Fibroblast of peridontal ligament (primary cell): ENCODE measurements at regions not wholly inside any gene's neighbourhood (a gene's known extent, or its start where the extent isn't known, plus 50 kb on each side); places are given as distances from the start of the nearest gene placed in this dataset.
"Not testable (repeated sequence)": the region's sequence is repeated elsewhere in the genome, so short reads cannot be mapped to it uniquely, and the experiment has no call there.

ENCODE experiments used
- DNase-seq: peaks from one replicate; pipeline ENCODE4 v3.0.0-alpha.2; 2010; ENCODE audit errors: extremely low read depth

DNA sequence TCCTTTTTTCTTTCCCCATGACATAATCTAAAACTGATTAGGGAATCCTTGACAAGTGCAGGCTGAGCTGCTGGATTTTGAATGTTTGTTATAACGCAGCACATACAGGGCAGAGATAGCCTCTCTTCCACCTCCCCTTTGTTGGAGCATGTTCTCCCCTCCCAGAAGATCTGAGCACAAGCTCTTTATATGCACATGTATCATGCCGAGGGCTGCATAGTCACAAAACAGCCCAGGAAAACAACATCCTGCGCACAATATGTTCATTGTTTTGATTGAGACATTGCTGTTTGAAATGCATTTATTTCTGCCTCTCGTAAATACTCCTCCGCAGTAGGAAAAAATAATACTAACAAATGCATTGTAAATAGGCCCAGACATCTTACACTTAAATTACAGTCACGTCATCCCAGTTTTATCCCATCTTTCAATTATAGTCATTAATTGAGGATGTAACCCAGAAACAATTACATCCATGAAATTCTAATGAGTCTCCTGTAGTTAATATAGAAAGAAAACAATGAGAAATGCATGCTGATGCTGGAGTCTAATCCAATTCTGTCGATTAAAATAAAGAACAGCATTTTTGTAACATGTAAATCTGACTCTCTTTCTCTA lies 401.8 kb downstream of the BTG1 start:
- no peak for DNase-seq

DNA sequence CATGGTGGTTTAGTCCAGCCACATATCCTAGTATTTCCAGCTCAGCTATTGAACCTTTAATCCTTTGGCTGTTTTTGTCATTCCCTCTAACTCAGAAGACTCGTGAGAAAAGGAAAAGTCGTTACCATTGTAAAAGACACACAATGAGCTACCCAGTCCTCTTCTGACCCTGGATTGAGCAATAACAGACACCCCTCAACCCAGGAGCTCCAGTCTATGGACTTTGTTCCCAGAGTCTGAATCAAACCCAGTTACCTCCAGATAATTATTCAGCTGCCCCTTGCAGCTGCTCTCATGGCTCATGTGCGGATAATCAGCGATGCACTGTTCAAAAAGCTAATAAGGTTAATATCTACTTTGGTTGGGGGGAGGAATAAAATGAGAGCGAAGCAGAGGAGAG lies 402.4 kb downstream of the BTG1 start:
- DNase-seq: no peak

DNA sequence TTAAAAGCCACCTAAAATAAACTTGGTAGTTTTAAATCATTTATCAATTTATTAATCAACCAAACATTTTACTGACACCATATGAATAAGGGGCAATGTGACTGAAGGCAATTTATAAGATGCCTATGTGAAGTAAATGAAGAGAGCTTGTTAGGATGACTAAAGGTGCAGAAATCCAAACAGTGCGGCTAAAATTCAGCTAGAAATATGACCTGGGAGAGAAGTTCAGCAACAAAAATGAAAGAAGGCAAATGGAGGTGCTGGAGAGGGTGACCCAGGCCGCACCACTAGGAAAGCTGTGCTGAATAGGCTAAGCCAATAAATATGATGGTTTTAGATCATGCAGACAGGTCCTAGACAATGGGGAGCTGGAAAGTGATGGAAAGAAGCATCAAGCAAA lies 403.7 kb downstream of the BTG1 start:
- peak; percentile 14 for DNase-seq

DNA sequence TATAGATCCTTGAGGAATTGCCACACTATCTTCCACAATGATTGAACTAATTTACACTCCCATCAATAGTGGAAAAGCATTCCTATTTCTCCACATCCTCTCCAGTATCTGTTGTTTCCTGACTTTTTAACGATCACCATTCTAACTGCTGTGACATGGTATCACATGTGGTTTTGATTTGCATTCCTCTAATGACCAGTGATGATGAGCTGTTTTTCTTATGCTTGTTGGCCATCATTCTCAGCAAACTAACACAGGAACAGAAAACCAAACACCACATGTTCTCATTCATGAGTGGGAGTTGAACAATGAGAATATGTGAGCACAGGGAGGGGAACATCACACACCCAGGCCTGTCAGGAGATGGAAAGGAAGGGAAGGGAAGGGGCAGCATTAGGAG lies 411.8 kb downstream of the BTG1 start:
- DNase-seq: peak; percentile 66

DNA sequence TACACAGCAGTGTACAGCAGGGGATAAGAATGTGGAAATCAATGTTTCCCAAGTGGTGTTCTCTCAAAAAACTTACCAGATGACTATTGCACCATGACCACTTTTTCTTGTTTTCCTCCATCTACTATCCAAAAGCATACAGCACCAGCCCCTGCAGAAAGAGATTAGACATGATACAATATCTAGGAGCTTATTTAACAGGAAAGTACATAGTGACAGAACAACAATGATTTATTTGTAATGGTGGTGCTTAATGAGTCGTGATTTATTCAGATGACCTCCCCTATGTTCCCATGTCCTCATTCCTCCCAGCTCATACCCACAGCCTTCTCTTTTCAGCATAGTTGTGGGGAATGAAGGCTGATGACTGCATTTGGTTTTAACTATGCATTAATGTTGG lies 413.6 kb downstream of the BTG1 start:
- DNase-seq: peak; percentile 51

DNA sequence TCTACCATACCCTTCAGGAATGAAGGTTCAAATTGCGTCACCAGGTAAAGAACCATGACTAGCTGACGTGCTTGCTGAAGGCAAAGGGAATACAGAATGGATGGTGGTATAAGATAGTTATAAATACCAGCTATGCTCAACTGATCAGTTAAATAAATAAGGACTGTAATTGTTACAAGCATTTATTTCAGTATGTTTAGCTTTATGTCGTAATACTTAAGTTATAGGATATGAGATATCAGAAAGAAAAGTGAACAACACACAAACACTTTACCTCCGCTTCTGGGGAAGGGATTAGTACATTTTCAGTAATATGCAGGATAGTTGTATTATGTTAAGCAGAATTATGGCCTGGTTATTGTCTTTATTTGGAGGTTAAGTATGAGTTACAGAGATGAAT lies 416.1 kb downstream of the BTG1 start:
- DNase-seq: no peak

DNA sequence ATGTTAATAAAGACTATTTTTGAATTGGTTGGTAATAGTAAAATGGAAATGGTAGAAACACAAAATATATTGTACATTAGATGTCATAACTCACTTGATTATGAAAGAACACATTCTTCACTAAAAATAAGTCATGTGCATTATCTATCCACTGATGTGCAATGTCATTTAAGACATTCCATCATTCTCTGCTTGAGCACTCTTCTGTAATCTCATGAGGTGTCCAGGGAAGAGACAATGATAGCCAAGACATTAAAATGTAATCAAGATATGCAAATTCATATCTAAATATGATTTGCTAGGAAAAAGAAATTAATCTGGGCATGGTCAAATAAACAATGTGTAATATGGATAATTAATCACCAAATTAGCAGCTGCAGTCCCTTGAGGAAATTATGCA lies 422.5 kb downstream of the BTG1 start:
- DNase-seq: no peak

DNA sequence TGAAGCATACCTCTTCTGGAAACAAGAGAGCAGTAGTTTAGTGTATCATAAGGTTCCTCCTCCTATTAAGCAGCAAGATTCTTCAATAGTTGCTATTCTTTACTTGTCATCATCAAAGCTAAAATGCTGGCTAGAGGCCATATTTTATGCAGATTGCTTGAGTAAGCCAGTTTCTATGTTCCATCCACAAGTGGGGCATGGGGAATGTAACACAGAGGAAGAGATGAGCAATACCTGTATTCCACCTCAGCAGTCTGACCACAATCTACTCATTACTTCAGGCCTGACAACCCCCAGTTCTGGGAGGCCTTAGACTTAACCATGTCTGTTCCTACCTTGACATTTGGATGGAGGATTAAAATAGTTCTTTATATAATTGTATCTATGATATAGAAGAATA lies 423.6 kb downstream of the BTG1 start:
- no peak for DNase-seq

DNA sequence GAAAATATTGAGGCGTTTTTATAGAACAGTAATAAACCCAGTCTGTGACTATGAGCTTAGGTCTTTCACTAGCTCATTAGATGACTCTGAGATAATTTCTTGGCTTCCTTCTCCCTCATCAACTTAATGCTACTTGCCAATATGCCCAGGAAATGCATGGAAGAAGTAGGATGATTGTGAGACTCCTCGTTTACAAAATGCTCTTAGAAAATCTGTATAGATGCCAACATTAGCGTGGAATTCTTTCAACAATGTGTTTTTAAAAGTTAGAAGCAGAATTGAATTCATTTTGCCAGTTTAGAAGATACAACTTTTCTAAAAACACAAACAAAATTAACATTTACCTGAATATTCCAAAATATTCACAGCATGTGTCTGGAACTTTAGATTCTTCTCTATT lies 424.6 kb downstream of the BTG1 start:
- no peak for DNase-seq

DNA sequence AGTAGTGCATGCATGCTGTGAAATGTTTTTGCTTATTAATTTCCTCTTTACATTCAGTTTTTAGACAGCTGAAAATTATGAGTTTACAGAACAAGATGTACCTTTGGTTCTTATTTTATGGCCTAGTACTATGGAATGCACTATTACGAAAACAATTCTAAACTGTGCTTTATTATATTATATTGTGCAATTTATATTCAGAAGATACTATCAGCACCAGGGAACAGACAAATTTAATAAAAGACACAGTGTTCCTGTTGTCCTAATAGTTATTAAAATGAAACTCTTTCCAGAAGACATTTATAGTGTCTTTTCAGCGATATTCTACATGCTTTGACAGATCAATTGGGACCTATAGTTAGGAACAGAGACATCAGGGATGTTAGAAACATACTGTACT lies 427.3 kb downstream of the BTG1 start:
- no peak for DNase-seq

DNA sequence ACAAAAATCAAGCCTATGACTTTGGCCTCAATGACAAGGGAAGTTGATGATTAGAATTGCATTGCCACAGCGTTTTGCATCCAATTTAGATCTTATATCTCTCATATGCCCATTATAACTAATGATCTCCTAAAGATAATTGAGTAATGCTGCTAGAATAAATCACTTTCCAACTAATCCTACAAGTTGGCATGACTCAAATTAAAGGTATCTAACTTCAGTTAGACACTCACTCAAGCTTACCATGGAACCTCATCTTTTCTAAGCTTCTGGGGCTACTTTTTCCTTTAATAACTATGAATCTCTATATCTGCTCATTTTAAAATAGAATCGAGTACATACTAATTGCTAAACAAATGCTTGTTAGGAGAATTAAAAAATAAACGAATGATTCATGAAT lies 427.8 kb downstream of the BTG1 start:
- no peak for DNase-seq

DNA sequence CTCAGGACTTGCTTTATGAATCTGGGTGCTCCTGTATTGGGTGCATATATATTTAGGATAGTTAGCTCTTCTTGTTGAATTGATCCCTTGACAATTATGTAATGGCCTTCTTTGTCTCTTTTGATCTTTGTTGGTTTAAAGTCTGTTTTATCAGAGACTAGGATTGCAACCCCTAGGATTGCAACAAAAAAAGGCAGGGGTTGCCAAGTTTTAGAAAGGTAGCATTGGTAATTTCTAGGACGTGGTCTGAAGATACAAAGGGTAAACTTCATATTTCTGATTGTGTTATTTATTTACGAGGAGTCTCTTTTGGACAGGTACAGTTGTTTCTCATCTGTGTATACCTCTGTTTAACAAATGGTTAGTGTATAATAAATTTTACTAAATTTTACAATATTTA lies 433.7 kb downstream of the BTG1 start:
- not testable (repeated sequence) for DNase-seq

DNA sequence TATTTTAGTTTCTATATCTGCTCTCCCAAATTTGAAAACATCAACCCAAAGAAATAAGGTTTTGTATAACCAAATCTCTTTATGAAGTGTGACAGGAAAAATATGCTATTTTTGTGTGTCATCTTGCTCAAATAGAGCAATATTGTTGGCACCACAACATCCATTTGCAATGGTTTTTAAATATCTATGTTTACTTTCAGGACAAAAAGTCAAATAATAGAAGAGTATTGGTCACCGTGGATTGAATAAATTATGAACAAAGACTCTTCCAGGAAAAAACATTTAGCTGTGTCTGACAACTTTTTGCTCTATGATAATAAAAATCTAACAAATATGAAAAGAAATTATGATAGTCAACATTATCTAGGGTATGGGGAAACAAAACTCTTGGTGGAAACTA lies 439.2 kb downstream of the BTG1 start:
- DNase-seq: no peak

DNA sequence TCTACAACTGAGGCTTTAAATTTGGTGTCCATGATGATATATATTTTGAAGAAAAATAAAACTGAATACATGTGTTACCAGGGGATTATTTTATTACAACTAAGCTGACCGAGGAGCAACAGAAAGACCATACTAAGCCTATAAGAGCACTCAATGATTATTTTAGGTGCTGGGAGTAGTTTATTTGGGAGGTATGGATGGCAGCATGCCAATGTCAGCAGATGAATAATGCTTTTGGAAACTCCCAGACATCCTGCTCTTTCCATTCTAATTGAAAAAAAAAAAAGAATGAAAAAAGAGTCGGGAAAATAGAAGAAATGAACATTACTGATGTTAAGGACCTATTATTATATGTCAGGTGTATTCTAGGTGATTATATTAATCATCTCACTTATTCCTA lies 441.2 kb downstream of the BTG1 start:
- DNase-seq: peak; percentile 40

DNA sequence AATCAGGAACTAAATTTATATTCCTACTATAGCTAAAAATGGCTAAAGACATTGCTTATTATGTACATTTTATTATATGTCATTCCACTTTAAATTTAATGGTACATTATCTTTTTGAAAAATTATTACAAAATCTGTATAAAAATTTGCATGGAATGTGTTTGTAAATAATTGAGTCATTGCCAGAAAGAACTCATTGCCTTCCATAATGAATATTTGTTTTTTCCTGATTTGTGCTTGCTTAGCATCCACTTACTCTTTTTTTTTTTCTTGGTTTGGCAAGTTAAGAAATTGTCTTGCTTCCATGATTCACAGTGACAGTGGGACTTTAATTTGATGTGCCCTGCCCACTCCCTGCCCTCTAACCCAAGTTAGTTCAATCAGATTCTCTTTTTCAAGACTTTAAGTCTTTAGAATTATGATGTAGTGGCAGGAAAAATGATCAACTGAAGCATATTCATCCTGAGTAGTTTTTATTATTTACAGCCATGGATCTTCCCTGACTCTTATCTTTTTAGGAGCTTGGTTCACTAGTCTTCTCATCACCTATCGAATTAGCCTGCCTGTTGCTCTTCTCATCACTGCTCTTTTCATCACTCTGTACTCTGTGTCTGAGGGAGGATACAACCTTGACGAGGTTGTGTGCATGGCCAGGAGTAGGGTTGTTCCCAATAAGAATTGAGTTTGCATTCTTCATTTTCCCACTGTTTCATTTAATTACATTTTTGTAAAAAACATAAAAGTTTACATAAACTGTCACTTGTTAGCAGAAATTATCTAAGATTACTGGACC lies 442.0 kb downstream of the BTG1 start:
- DNase-seq: no peak

DNA sequence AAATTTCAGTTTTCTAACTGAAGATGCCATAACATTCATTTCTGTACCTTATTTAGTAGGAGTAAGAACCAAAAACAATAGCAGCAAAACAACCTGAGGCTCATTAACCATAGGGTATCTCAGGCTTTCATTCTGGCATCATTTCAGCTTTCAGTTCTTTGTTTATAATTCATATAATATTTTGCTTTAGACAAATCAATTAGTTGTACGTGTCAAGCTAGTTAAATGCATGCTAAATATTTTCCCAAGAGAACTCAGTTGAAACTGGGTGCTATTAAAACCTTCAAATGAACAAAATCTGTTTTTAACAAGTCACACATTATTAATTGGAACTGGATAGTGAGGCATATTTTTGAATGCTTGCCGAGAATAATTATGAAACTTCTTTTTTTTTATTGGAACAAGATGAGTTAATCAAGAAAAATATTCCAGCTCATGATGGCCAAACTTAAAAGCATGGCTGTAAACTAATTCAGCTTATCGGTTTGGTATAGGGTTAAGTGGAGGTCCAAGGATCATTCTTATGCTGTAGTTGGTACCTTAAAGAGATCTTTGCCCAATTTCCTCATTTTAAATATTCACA lies 442.7 kb downstream of the BTG1 start:
- DNase-seq: no peak

DNA sequence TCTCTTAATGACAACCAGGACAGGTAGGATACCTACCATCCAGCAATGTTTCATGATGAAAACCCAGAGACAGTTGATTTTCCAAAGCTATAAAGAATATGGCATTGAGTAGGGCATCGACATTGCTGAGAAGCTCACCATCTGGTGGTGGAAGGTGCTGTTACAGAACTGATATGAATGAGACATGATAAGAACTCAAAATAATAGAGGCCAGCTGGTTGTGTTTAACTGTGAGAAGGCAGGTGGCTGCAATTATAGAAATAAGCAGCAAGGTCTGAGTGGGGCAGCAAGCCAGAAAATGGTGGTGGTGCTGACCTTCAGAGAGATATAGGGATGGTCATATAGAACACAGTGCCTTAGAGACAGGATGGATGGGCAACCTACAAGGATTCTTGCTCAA lies 449.7 kb downstream of the BTG1 start:
- DNase-seq: no peak

DNA sequence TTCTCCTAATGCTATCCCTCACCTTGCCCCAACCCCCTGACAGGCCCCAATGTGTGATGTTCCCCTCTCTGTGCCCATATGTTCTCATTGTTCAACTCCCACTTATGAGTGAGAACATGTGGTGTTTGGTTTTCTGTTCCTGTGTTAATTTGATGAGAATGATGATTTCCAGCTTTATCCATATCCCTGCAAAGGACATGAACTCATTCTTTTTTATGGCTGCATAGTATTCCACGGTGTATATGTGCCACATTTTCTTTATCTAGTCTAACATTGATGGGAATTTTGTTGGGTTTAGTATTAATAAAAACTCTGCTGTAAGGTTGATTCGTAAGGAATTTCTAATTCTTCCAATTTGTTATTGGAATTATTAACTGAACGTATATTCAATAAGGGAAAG lies 450.2 kb downstream of the BTG1 start:
- not testable (repeated sequence) for DNase-seq

DNA sequence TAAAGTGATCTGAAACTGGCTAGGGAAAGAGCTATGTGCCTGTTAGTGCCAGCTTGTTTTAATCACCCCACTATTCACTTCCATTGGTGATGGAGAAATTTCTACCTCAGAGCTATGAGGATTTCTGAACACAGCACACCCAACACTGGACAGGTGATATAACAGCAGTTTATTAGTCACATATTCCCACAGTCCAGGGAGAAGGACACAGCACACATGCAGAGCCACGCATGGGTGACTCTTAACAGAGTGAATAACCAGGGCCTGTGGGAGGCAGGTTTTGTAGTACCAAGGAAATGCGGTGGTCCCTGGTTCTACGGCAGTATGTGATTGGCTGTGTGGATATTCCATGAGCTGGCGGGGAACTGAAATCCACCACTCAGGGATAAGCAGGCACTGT lies 455.1 kb downstream of the BTG1 start:
- no peak for DNase-seq

DNA sequence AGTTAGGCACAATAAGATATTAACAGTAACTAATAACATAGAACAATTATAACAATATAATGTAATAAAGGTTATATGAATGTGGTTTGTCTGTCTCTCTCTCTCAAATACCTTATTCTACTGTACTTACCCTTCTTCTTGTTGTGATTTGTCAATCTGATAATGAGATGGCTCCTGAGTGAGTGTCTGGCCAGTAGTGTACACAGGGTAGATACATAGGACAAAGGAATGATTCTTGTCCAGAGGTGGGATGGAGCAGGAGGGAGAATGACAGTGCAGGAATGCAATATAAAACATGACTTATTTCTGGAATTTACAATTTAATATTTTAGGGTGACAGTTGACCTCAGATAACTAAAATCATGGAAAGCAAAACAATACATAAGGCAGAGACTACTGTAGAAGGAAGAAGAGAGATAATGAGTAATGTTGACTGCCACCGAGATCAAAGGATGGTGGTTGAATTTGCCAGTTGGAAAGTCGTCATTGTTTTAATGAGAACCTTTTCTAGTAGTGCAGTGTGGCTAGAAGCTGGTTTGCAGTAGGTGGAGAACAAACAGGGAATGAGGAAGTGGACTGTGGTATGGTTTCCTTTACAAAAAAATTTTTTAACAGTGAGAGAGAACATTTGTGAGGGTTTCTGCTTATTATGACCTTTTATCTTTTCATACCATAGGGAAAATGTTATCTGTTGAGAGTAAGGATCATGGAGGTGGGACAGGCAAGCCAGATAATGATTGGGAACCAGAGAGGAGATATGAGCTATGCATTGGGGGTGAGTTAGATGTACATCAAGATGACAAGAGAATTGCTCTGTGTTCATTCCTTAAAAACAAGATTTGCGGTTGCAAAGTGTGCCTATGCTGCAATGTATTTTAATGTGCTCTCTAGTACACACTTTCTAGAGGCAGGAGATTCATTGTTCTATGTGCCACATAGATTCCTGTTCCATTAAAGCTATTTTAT lies 458.3 kb downstream of the BTG1 start:
- peak; percentile 18 for DNase-seq

DNA sequence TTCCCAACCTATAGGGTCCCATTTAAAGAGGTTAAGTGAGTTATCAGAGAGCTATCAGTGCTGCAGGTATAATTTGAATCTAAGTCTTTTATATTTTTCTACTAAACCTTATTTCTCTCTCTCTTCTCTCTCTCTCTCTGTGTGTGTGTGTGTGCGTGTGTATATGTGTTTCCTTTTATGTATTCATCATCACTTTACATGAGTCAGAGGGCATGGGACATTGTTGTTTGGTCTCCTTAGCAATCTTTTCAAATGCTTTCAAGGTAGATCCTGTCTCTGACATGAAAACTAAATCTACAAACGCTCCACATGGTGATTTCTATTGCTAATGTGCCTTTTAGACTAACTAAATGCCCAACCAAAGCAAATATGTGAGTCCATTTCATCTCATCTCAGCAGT lies 459.7 kb downstream of the BTG1 start:
- peak; percentile 25 for DNase-seq

DNA sequence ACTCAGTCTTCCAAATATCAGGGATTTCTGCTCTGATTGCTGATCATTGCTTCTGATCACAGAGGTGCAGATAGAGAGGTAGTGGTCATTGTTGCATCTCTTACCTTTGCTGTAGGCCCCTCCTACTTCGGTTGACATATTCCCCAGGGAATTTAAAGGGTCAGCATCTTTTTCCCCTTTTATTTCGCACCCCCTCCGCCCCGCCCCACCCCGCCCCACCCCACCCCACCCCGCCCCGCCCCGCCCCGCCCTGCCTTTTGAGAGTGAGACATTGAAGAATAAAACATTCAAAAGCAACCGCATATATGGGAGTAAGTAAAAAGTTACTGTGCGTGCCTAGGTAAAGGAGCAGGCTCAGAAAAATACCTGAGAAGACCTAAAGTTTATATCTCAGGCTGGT lies 463.9 kb downstream of the BTG1 start:
- DNase-seq: no peak
